ENCODE measurements at regions not wholly inside any gene's neighbourhood (a gene's known extent, or its start where the extent isn't known, plus 50 kb on each side); places are given as distances from the start of the nearest gene placed in this dataset.

DNA sequence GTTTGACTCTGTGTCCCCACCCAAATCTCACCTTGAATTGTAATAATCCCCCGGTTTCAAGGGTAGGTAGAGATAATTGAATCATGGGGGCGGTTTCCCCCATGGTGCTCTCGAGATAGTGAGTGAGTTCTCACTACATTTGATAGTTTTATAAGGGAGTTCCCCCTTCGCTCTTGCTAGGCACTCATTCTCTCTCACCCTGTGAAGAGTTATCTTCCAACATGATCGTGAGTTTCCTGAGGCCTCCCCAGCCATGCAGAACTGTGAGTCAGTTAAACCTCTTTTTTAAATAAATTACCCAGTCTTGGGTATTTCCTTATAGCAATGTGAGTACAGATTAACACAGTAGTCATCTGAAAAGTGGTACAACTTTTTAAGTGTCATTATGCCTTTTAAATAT is 913.5 kb upstream of the LRRN3 start:
- Histone ChIP-seq H3K9ac (ENCODE audit: low read depth in 1 of 2, low read length in 2 of 2) (no peak overlapping the region), H3K4me1 (ENCODE audit: control insufficient read depth in 1 of 2, insufficient read depth in 2 of 2, low read length in 2 of 2) (no peaks in the 10 kb centered on the region), H3K27me3 (ENCODE audit: control insufficient read depth in 1 of 2, insufficient read depth in 2 of 2, low read length in 2 of 2) (no peaks in the 10 kb centered on the region), H3K9me3 (ENCODE audit: control insufficient read depth in 1 of 2, low read length in 2 of 2) (peaks cover 0 to 3% of the 10 kb centered on the region in 2 donors), H3K4me3 (ENCODE audit: low read depth in 1 of 2, low read length in 2 of 2) (no peak overlapping the region), H3K27ac (ENCODE audit: low read depth, low read length) (no peak overlapping the region), H3K36me3 (ENCODE audit: control insufficient read depth in 1 of 2, insufficient read depth in 2 of 2, low read length in 2 of 2) (no peaks in the 10 kb centered on the region)

DNA sequence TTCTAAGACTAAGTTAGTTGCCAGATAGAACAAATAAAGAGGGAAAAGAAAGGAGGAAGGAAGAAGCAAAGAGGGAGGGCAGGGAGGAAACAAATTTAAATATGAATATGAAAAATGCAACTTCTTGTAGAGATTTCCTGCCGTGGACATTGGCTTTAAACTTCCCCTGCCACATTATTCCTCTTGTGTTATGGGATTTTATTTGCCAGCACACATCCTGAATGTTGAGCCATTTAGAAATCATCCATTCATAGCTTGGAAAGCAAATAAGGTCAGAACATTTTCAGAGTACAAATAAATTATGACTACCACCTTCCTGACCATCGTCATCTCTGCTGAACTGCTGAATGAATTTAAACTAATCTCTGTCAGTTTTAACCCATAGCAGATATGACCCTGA is 911.9 kb upstream of the LRRN3 start:
- Histone ChIP-seq H3K27me3 (ENCODE audit: control insufficient read depth in 1 of 2, insufficient read depth in 2 of 2, low read length in 2 of 2) (no peaks in the 10 kb centered on the region), H3K27ac (ENCODE audit: low read depth, low read length) (no peak overlapping the region), H3K9ac (ENCODE audit: low read depth in 1 of 2, low read length in 2 of 2) (no peak overlapping the region), H3K4me1 (ENCODE audit: control insufficient read depth in 1 of 2, insufficient read depth in 2 of 2, low read length in 2 of 2) (no peaks in the 10 kb centered on the region), H3K4me3 (ENCODE audit: low read depth in 1 of 2, low read length in 2 of 2) (no peak overlapping the region), H3K9me3 (ENCODE audit: control insufficient read depth in 1 of 2, low read length in 2 of 2) (peaks cover 0 to 3% of the 10 kb centered on the region in 2 donors), H3K36me3 (ENCODE audit: control insufficient read depth in 1 of 2, insufficient read depth in 2 of 2, low read length in 2 of 2) (no peaks in the 10 kb centered on the region)

DNA sequence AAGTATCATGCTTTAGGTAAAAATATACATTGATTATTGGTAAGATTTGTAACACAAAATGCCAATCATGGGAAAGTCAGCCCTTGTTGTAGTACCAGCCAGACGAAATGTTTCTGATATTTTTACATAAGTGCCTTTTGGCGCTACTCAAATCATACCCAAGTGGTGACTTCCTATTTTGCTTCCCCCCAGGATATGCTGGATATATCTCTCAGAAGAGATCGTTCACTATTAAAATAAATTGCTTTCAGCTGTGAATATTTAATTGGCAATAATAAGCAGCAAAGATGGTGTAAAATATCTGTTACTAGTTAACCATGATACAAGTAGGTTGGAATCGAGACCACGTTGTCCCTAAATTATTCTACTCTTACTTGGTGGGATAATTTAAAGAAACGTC is 909.2 kb upstream of the LRRN3 start:
- Histone ChIP-seq H3K4me3 (ENCODE audit: low read depth in 1 of 2, low read length in 2 of 2) (no peak overlapping the region), H3K9me3 (ENCODE audit: control insufficient read depth in 1 of 2, low read length in 2 of 2) (no peaks in the 10 kb centered on the region), H3K27ac (ENCODE audit: low read depth, low read length) (no peak overlapping the region), H3K9ac (ENCODE audit: low read depth in 1 of 2, low read length in 2 of 2) (no peak overlapping the region), H3K4me1 (ENCODE audit: control insufficient read depth in 1 of 2, insufficient read depth in 2 of 2, low read length in 2 of 2) (no peaks in the 10 kb centered on the region), H3K36me3 (ENCODE audit: control insufficient read depth in 1 of 2, insufficient read depth in 2 of 2, low read length in 2 of 2) (no peaks in the 10 kb centered on the region), H3K27me3 (ENCODE audit: control insufficient read depth in 1 of 2, insufficient read depth in 2 of 2, low read length in 2 of 2) (no peaks in the 10 kb centered on the region)

DNA sequence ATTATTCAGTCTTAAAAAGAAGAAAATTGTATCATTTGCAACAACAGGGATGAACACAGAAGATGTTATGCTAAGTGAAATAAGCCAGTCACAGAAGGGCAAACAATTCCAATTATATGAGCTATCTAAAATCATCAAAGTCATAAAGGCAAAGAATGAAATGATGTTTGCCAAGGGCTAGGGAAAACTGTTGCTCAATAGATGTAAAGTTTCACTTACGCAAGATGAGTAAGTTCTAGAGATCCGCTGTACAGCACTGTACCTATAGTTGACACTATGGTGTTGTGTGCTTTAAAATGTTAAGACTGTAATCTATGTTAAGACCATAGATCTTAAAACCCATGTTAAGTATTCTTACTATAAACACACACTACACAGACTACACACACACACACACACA is 904.6 kb upstream of the LRRN3 start:
- H3K9ac ChIP-seq (ENCODE audit: low read depth in 1 of 2, low read length in 2 of 2): no peak overlapping the region
- no peaks in the 10 kb centered on the region for H3K27me3 ChIP-seq (ENCODE audit: control insufficient read depth in 1 of 2, insufficient read depth in 2 of 2, low read length in 2 of 2)
- no peak overlapping the region for H3K27ac ChIP-seq (ENCODE audit: low read depth, low read length)
- no peaks in the 10 kb centered on the region for H3K4me1 ChIP-seq (ENCODE audit: control insufficient read depth in 1 of 2, insufficient read depth in 2 of 2, low read length in 2 of 2)
- H3K9me3 ChIP-seq (ENCODE audit: control insufficient read depth in 1 of 2, low read length in 2 of 2): no peaks in the 10 kb centered on the region
- no peaks in the 10 kb centered on the region for H3K36me3 ChIP-seq (ENCODE audit: control insufficient read depth in 1 of 2, insufficient read depth in 2 of 2, low read length in 2 of 2)
- no peak overlapping the region for H3K4me3 ChIP-seq (ENCODE audit: low read depth in 1 of 2, low read length in 2 of 2)

DNA sequence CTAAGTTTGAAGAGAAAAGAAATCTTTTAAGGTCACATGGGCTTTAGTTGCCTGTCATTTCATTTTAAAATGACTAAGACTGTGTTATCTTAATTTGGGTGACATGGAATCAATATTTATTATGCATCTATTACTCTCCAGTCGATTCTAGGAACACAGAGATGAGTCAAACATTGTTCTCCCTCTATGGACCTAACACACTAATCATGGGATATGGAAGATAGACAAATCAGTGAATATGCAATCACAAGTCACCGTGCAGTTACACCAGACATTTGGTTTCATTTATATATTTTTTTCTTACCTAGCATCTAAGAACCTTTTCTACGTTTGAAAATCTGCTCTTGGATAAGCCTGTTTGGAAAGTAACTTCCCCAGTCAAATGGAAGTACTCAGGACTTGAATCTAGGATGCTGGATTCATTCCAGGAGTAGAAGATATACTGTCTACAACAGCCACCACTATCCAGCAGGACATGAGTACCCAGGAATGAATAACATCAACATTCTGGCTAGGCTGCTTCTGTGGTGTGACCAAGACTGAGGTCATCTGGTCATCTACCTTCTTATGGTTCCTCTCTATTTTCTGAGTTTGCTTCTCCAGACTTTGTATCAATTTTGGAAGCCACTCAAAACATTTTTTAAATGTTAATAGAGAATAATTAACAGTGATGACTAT is 902.9 kb upstream of the LRRN3 start:
- Histone ChIP-seq H3K9ac (ENCODE audit: low read depth in 1 of 2, low read length in 2 of 2) (no peak overlapping the region), H3K4me1 (ENCODE audit: control insufficient read depth in 1 of 2, insufficient read depth in 2 of 2, low read length in 2 of 2) (no peaks in the 10 kb centered on the region), H3K4me3 (ENCODE audit: low read depth in 1 of 2, low read length in 2 of 2) (no peak overlapping the region), H3K9me3 (ENCODE audit: control insufficient read depth in 1 of 2, low read length in 2 of 2) (no peaks in the 10 kb centered on the region), H3K27me3 (ENCODE audit: control insufficient read depth in 1 of 2, insufficient read depth in 2 of 2, low read length in 2 of 2) (no peaks in the 10 kb centered on the region), H3K36me3 (ENCODE audit: control insufficient read depth in 1 of 2, insufficient read depth in 2 of 2, low read length in 2 of 2) (no peaks in the 10 kb centered on the region), H3K27ac (ENCODE audit: low read depth, low read length) (no peak overlapping the region)

DNA sequence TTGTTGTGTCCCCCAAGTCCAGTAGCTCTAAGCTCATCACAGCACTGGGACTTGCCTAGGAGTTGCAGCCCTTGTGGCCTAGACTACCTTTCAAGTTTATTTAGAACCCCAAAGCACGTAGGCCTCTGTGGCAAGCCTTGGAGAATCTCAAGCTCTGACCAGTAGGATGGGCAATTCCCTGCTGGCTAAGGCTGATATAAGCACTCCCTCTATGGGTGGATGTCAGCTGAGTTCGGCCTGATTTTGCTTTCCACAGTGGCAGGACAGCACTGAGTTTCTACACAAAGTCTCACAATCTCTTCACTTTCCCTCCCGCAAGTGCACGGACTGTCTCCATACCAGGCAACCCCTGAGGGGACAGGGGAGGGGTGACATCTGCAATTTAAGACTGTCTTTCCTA is 886.4 kb upstream of the LRRN3 start:
- Histone ChIP-seq H3K27me3 (ENCODE audit: control insufficient read depth in 1 of 2, insufficient read depth in 2 of 2, low read length in 2 of 2) (no peaks in the 10 kb centered on the region), H3K36me3 (ENCODE audit: control insufficient read depth in 1 of 2, insufficient read depth in 2 of 2, low read length in 2 of 2) (no peaks in the 10 kb centered on the region), H3K9ac (ENCODE audit: low read depth in 1 of 2, low read length in 2 of 2) (no peak overlapping the region), H3K4me1 (ENCODE audit: control insufficient read depth in 1 of 2, insufficient read depth in 2 of 2, low read length in 2 of 2) (no peaks in the 10 kb centered on the region), H3K4me3 (ENCODE audit: low read depth in 1 of 2, low read length in 2 of 2) (no peak overlapping the region), H3K27ac (ENCODE audit: low read depth, low read length) (no peak overlapping the region), H3K9me3 (ENCODE audit: control insufficient read depth in 1 of 2, low read length in 2 of 2) (no peaks in the 10 kb centered on the region)

DNA sequence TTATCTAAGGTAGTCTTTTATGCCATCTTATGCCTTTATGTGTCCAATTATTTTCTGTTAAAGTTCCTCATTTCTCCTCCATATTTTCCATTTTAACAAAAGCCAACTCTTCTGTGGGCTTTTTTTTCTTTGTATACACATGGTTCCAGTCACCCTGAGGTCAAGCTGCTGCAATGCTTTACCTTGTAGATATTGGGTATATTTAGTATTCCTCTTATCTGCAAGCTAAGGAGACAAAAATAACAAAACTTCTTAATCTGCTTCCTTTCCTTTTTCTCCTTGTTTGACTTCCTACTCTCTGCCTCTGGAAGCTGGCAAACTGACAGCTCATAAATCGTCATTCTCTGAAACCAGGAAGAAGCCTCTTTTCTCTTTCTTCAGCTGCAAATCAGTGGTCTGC is 885.0 kb upstream of the LRRN3 start:
- H3K36me3 ChIP-seq (ENCODE audit: control insufficient read depth in 1 of 2, insufficient read depth in 2 of 2, low read length in 2 of 2): no peaks in the 10 kb centered on the region
- no peak overlapping the region for H3K27ac ChIP-seq (ENCODE audit: low read depth, low read length)
- no peak overlapping the region for H3K9ac ChIP-seq (ENCODE audit: low read depth in 1 of 2, low read length in 2 of 2)
- no peaks in the 10 kb centered on the region for H3K9me3 ChIP-seq (ENCODE audit: control insufficient read depth in 1 of 2, low read length in 2 of 2)
- no peak overlapping the region for H3K4me3 ChIP-seq (ENCODE audit: low read depth in 1 of 2, low read length in 2 of 2)
- no peaks in the 10 kb centered on the region for H3K27me3 ChIP-seq (ENCODE audit: control insufficient read depth in 1 of 2, insufficient read depth in 2 of 2, low read length in 2 of 2)
- no peaks in the 10 kb centered on the region for H3K4me1 ChIP-seq (ENCODE audit: control insufficient read depth in 1 of 2, insufficient read depth in 2 of 2, low read length in 2 of 2)

DNA sequence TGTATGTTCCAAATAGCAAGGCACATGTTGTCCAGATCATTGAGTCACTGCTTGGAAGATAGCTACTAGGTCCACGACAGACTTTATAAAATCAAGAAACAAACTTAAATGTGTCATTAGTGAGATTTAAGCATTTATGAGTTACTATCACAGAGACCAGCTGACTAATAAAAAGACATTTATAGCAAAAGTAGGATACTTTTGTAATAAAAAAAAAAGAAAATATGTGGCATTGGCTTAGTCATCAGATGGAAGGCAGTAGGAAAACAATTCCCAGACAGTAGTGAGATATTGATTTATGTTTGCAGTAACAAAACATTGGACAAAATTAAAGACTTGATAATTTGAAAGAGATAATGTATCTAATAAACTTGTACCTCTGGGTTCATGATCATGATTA is 881.0 kb upstream of the LRRN3 start:
- no peak overlapping the region for H3K27ac ChIP-seq (ENCODE audit: low read depth, low read length)
- no peak overlapping the region for H3K9ac ChIP-seq (ENCODE audit: low read depth in 1 of 2, low read length in 2 of 2)
- H3K4me3 ChIP-seq (ENCODE audit: low read depth in 1 of 2, low read length in 2 of 2): no peak overlapping the region
- no peaks in the 10 kb centered on the region for H3K36me3 ChIP-seq (ENCODE audit: control insufficient read depth in 1 of 2, insufficient read depth in 2 of 2, low read length in 2 of 2)
- no peaks in the 10 kb centered on the region for H3K4me1 ChIP-seq (ENCODE audit: control insufficient read depth in 1 of 2, insufficient read depth in 2 of 2, low read length in 2 of 2)
- peaks cover 0 to 6% of the 10 kb centered on the region in 2 donors for H3K9me3 ChIP-seq (ENCODE audit: control insufficient read depth in 1 of 2, low read length in 2 of 2)
- H3K27me3 ChIP-seq (ENCODE audit: control insufficient read depth in 1 of 2, insufficient read depth in 2 of 2, low read length in 2 of 2): no peaks in the 10 kb centered on the region

DNA sequence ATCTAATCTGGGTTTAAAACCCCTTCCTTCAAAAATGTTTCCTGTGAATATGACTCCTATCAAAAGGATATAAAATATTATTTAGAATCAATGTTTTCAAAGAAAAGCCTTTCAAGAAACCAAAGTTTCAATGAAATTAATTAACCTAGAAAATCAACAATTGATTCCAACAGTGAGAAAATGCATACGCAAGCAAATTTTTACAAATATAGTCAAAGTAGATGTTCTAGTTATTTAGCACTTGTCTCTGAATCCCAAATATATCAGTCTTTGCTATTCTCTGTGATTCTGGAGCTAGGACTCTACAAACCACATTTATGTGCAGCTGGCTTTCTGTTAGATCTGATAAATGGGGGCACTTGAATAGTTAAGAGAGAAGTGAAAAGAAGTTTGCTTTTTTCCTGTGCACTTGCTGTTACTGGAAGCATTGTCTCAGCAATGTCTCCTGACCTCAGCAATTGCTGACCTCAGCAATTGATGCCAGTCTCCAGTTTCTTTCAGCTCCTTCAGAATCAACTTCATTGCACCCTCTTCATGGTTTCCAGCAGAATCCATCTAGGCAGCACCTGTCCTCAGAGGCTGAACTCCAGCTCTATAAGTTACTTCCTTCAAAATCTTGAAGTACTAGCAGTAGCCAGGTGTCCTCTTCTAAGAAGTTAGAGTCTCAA is 879.9 kb upstream of the LRRN3 start:
- H3K4me1 ChIP-seq (ENCODE audit: control insufficient read depth in 1 of 2, insufficient read depth in 2 of 2, low read length in 2 of 2): no peaks in the 10 kb centered on the region
- H3K27me3 ChIP-seq (ENCODE audit: control insufficient read depth in 1 of 2, insufficient read depth in 2 of 2, low read length in 2 of 2): no peaks in the 10 kb centered on the region
- no peaks in the 10 kb centered on the region for H3K36me3 ChIP-seq (ENCODE audit: control insufficient read depth in 1 of 2, insufficient read depth in 2 of 2, low read length in 2 of 2)
- H3K4me3 ChIP-seq (ENCODE audit: low read depth in 1 of 2, low read length in 2 of 2): no peak overlapping the region
- no peak overlapping the region for H3K27ac ChIP-seq (ENCODE audit: low read depth, low read length)
- peaks cover 0 to 6% of the 10 kb centered on the region in 2 donors for H3K9me3 ChIP-seq (ENCODE audit: control insufficient read depth in 1 of 2, low read length in 2 of 2)
- no peak overlapping the region for H3K9ac ChIP-seq (ENCODE audit: low read depth in 1 of 2, low read length in 2 of 2)

DNA sequence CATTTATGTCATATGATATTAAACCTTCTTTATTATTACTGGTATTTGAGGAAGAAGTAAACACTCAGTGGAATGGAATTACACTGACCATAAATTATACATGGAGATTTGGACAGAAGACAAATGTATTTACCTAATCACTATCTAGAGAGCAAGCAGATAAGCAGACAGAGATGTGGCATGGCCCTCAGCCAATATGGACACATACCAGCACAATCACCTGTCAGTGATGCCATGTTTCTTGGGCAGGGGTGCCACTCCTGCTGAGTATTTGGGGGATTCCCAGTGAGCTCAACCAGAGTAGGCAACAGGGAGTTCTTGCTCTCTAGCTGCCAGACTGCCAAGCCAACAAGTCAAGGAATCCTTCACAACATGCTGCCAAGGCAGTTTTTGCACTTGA is 866.3 kb upstream of the LRRN3 start:
- Histone ChIP-seq H3K27ac (ENCODE audit: low read depth, low read length) (no peak overlapping the region), H3K36me3 (ENCODE audit: control insufficient read depth in 1 of 2, insufficient read depth in 2 of 2, low read length in 2 of 2) (no peaks in the 10 kb centered on the region), H3K4me3 (ENCODE audit: low read depth in 1 of 2, low read length in 2 of 2) (no peak overlapping the region), H3K27me3 (ENCODE audit: control insufficient read depth in 1 of 2, insufficient read depth in 2 of 2, low read length in 2 of 2) (no peaks in the 10 kb centered on the region), H3K9ac (ENCODE audit: low read depth in 1 of 2, low read length in 2 of 2) (no peak overlapping the region), H3K9me3 (ENCODE audit: control insufficient read depth in 1 of 2, low read length in 2 of 2) (peaks cover 0 to 2% of the 10 kb centered on the region in 2 donors), H3K4me1 (ENCODE audit: control insufficient read depth in 1 of 2, insufficient read depth in 2 of 2, low read length in 2 of 2) (no peaks in the 10 kb centered on the region)

Data from duodenal mucosa (tissue), 2 donors.